ENCODE measurements at regions not wholly inside any gene's neighbourhood (a gene's known extent, or its start where the extent isn't known, plus 50 kb on each side); places are given as distances from the start of the nearest gene placed in this dataset.
"Not testable (repeated sequence)": the region's sequence is repeated elsewhere in the genome, so short reads cannot be mapped to it uniquely, and the experiment has no call there.

GRCh38 chr4:127343123-127343522 lies 289.6 kb upstream of the INTU start:
- TF ChIP-seq CTCF, POLR2A (IDR thresholded peaks at IDR 0.05): not testable (repeated sequence)

Measured in Peyer's patch (tissue), 4 donors.